ENCODE measurements at regions not wholly inside any gene's neighbourhood (a gene's known extent, or its start where the extent isn't known, plus 50 kb on each side); places are given as distances from the start of the nearest gene placed in this dataset.

DNA sequence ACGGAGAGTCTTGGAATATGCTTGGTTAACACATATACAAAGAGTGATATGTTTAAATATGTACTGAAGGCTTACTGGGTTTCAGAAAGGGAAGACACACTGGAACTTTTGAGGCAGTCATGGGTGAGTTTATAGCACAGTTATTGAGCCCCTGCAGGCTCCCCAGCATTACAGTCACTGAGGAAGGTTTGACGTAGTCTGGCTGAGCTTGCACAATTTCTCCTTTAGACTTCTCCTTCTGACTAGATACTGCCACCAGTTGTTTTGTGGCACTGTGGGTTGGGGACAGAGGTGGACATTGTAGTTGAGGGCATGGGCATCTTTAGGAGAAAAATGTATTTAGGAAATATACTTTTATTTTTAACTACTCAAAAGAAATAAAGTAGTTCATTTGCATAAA lies 285.4 kb downstream of the C11orf87 start:
- TF ChIP-seq, protein P1, sequence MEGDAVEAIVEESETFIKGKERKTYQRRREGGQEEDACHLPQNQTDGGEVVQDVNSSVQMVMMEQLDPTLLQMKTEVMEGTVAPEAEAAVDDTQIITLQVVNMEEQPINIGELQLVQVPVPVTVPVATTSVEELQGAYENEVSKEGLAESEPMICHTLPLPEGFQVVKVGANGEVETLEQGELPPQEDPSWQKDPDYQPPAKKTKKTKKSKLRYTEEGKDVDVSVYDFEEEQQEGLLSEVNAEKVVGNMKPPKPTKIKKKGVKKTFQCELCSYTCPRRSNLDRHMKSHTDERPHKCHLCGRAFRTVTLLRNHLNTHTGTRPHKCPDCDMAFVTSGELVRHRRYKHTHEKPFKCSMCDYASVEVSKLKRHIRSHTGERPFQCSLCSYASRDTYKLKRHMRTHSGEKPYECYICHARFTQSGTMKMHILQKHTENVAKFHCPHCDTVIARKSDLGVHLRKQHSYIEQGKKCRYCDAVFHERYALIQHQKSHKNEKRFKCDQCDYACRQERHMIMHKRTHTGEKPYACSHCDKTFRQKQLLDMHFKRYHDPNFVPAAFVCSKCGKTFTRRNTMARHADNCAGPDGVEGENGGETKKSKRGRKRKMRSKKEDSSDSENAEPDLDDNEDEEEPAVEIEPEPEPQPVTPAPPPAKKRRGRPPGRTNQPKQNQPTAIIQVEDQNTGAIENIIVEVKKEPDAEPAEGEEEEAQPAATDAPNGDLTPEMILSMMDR (conservative IDR thresholded peaks at IDR 0.05; ENCODE audit: low read depth in 2 of 2), result no peak
- TF ChIP-seq POLR2AphosphoS5 (IDR thresholded peaks at IDR 0.05; ENCODE audit: low read depth), result no peak
- TF ChIP-seq, protein P2, sequence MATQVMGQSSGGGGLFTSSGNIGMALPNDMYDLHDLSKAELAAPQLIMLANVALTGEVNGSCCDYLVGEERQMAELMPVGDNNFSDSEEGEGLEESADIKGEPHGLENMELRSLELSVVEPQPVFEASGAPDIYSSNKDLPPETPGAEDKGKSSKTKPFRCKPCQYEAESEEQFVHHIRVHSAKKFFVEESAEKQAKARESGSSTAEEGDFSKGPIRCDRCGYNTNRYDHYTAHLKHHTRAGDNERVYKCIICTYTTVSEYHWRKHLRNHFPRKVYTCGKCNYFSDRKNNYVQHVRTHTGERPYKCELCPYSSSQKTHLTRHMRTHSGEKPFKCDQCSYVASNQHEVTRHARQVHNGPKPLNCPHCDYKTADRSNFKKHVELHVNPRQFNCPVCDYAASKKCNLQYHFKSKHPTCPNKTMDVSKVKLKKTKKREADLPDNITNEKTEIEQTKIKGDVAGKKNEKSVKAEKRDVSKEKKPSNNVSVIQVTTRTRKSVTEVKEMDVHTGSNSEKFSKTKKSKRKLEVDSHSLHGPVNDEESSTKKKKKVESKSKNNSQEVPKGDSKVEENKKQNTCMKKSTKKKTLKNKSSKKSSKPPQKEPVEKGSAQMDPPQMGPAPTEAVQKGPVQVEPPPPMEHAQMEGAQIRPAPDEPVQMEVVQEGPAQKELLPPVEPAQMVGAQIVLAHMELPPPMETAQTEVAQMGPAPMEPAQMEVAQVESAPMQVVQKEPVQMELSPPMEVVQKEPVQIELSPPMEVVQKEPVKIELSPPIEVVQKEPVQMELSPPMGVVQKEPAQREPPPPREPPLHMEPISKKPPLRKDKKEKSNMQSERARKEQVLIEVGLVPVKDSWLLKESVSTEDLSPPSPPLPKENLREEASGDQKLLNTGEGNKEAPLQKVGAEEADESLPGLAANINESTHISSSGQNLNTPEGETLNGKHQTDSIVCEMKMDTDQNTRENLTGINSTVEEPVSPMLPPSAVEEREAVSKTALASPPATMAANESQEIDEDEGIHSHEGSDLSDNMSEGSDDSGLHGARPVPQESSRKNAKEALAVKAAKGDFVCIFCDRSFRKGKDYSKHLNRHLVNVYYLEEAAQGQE (IDR thresholded peaks at IDR 0.05; ENCODE audit: unreplicated experiment), result no peak
- no peak for TF ChIP-seq EZH2 (IDR thresholded peaks at IDR 0.05; ENCODE audit: low read depth, unreplicated experiment)
- TF ChIP-seq, protein P3, sequence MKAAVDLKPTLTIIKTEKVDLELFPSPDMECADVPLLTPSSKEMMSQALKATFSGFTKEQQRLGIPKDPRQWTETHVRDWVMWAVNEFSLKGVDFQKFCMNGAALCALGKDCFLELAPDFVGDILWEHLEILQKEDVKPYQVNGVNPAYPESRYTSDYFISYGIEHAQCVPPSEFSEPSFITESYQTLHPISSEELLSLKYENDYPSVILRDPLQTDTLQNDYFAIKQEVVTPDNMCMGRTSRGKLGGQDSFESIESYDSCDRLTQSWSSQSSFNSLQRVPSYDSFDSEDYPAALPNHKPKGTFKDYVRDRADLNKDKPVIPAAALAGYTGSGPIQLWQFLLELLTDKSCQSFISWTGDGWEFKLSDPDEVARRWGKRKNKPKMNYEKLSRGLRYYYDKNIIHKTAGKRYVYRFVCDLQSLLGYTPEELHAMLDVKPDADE (IDR thresholded peaks at IDR 0.05), result no peak
